Esophagus (tissue), 2 donors: ENCODE measurements at regions not wholly inside any gene's neighbourhood (a gene's known extent, or its start where the extent isn't known, plus 50 kb on each side); places are given as distances from the start of the nearest gene placed in this dataset.

Experiments
- H3K27ac ChIP-seq, 2 donors: one replicate each; pipeline ENCODE4 v1.5.1; 2013; ENCODE audit warnings: low read depth in 2 of 2, mild to moderate bottlenecking in 2 of 2, inconsistent platforms in 1 of 2, low read length in 1 of 2, moderate library complexity in 1 of 2
- H3K27me3 ChIP-seq, 2 donors: one replicate each; pipeline ENCODE4 v1.6.1; 2013; ENCODE audit warnings: low read length in 2 of 2, control low read depth in 1 of 2, mild to moderate bottlenecking in 1 of 2; ENCODE audit not compliant: insufficient read depth in 2 of 2, control insufficient read depth in 1 of 2
- H3K36me3 ChIP-seq, 2 donors: one replicate each; pipeline ENCODE4 v1.6.1; 2013; ENCODE audit warnings: low read length in 1 of 2; ENCODE audit not compliant: control insufficient read depth in 2 of 2, insufficient read depth in 2 of 2
- H3K4me1 ChIP-seq, 2 donors: one replicate each; pipeline ENCODE4 v1.6.1; 2013; ENCODE audit warnings: low read length in 1 of 2; ENCODE audit not compliant: control insufficient read depth in 2 of 2, insufficient read depth in 2 of 2
- H3K4me3 ChIP-seq, 2 donors: one replicate each; pipeline ENCODE4 v1.5.1; 2013; ENCODE audit warnings: low read length in 2 of 2, mild to moderate bottlenecking in 2 of 2, low read depth in 1 of 2, moderate library complexity in 1 of 2
- H3K9me3 ChIP-seq, 2 donors: one replicate each; pipeline ENCODE4 v1.6.1; 2013; ENCODE audit warnings: mild to moderate bottlenecking in 2 of 2, low read depth in 1 of 2, low read length in 1 of 2, moderate library complexity in 1 of 2; ENCODE audit not compliant: control insufficient read depth in 2 of 2, insufficient read depth in 1 of 2
- WGBS, 2 donors: extraction: QIAGEN DNeasy Blood & Tissue Kit; methylation state at CpG; one replicate each; pipeline ENCODE4 v1.1.7; 2013; 5-methylcytosine and 5-hydroxymethylcytosine counted together
- donor health status: healthy with polysubstance abuse.
- donor health status: Bipolar disorder and iron deficiency.

GRCh38 chr6:158920311-158920905 is 79.6 kb downstream of the RSPH3 start:
- no peaks in the 10 kb centered on the region for H3K27me3 ChIP-seq
- 80 to 83% methylated on average over 14 of the region's 14 CpGs for WGBS, 2 donors

GRCh38 chr6:158919865-158920264 is 80.1 kb downstream of the RSPH3 start:
- no peaks in the 10 kb centered on the region for H3K36me3 ChIP-seq
- no peaks in the 10 kb centered on the region for H3K27me3 ChIP-seq
- H3K27ac ChIP-seq: no peak overlapping the region
- H3K4me1 ChIP-seq: peaks cover 0 to 2% of the 10 kb centered on the region in 2 donors
- no peak overlapping the region for H3K4me3 ChIP-seq
- H3K9me3 ChIP-seq: no peaks in the 10 kb centered on the region
- 82 to 85% methylated on average over 3 of the region's 3 CpGs for WGBS, 2 donors

More at GRCh38 chr6:158920311-158920905, 79.6 kb downstream of the RSPH3 start:
- Histone ChIP-seq H3K36me3 (no peaks in the 10 kb centered on the region), H3K27ac (no peak overlapping the region), H3K4me3 (no peak overlapping the region), H3K4me1 (peaks cover 0 to 2% of the 10 kb centered on the region in 2 donors), H3K9me3 (no peaks in the 10 kb centered on the region)

- 77 to 79% methylated on average over 11 of the region's 11 CpGs for WGBS, 2 donors
- Histone ChIP-seq H3K9me3 (no peaks in the 10 kb centered on the region), H3K27me3 (no peaks in the 10 kb centered on the region), H3K4me1 (peaks cover 0 to 9% of the 10 kb centered on the region in 2 donors), H3K27ac (no peak overlapping the region), H3K36me3 (no peaks in the 10 kb centered on the region), H3K4me3 (no peak overlapping the region)
These were observed 83.4 kb downstream of the RSPH3 start for GRCh38 chr6:158916617-158917016.

GRCh38 chr6:158914923-158915322 is 85.1 kb downstream of the RSPH3 start:
- Histone ChIP-seq H3K36me3 (no peaks in the 10 kb centered on the region), H3K4me1 (peaks cover 0 to 10% of the 10 kb centered on the region in 2 donors), H3K27me3 (no peaks in the 10 kb centered on the region), H3K27ac (no peak overlapping the region), H3K4me3 (no peak overlapping the region), H3K9me3 (no peaks in the 10 kb centered on the region)
- 87 to 93% methylated on average over 8 of the region's 8 CpGs for WGBS, 2 donors

GRCh38 chr6:158913580-158913979 is 86.4 kb downstream of the RSPH3 start:
- Histone ChIP-seq H3K9me3 (no peaks in the 10 kb centered on the region), H3K27ac (no peak overlapping the region), H3K36me3 (no peaks in the 10 kb centered on the region), H3K27me3 (no peaks in the 10 kb centered on the region), H3K4me3 (no peak overlapping the region), H3K4me1 (peaks cover 0 to 10% of the 10 kb centered on the region in 2 donors)
- 89 to 93% methylated on average over 9 of the region's 9 CpGs for WGBS, 2 donors

- Histone ChIP-seq H3K4me3 (no peak overlapping the region), H3K27me3 (no peaks in the 10 kb centered on the region), H3K27ac (peak overlapping the region in 1 of 2 donors; percentile 2), H3K4me1 (peaks cover 0 to 9% of the 10 kb centered on the region in 2 donors), H3K36me3 (no peaks in the 10 kb centered on the region), H3K9me3 (no peaks in the 10 kb centered on the region)
- 89 to 90% methylated on average over 2 of the region's 2 CpGs for WGBS, 2 donors
These were observed 87.3 kb downstream of the RSPH3 start for GRCh38 chr6:158912655-158913054.

- Histone ChIP-seq H3K36me3 (no peaks in the 10 kb centered on the region), H3K27me3 (no peaks in the 10 kb centered on the region), H3K4me1 (peaks cover 0 to 8% of the 10 kb centered on the region in 2 donors), H3K9me3 (no peaks in the 10 kb centered on the region), H3K27ac (peak overlapping the region in 1 of 2 donors; percentile 66), H3K4me3 (no peak overlapping the region)
- WGBS, 2 donors: 61% methylated on average over 5 of the region's 5 CpGs
These were observed 88.1 kb downstream of the RSPH3 start for GRCh38 chr6:158911746-158912480.

GRCh38 chr6:158910484-158911440 is 89.2 kb downstream of the RSPH3 start:
- Histone ChIP-seq H3K4me3 (no peak overlapping the region), H3K27me3 (no peaks in the 10 kb centered on the region), H3K9me3 (peaks cover 2 to 3% of the 10 kb centered on the region in 2 donors), H3K27ac (peak overlapping the region; percentile 85 to 89), H3K4me1 (peaks cover 0 to 8% of the 10 kb centered on the region in 2 donors), H3K36me3 (no peaks in the 10 kb centered on the region)
- 42 to 52% methylated on average over 12 of the region's 12 CpGs for WGBS, 2 donors

GRCh38 chr6:158909938-158910337 is 90.1 kb downstream of the RSPH3 start:
- Histone ChIP-seq H3K4me1 (peaks cover 0 to 8% of the 10 kb centered on the region in 2 donors), H3K4me3 (no peak overlapping the region)

More at GRCh38 chr6:158909938-158910337, 90.1 kb downstream of the RSPH3 start:
- Histone ChIP-seq H3K27ac (peak overlapping the region in 1 of 2 donors; percentile 69), H3K9me3 (peaks cover 2 to 3% of the 10 kb centered on the region in 2 donors), H3K36me3 (no peaks in the 10 kb centered on the region), H3K27me3 (no peaks in the 10 kb centered on the region)
- WGBS, 2 donors: 61 to 64% methylated on average over 13 of the region's 13 CpGs
